ENCODE measurements at regions not wholly inside any gene's neighbourhood (a gene's known extent, or its start where the extent isn't known, plus 50 kb on each side); places are given as distances from the start of the nearest gene placed in this dataset.

GRCh38 chr1:83508485-83509151 lies 490.3 kb downstream of the TTLL7 start:
- Histone ChIP-seq H3K36me3 (ENCODE audit: control insufficient read depth in 2 of 3, insufficient read depth in 3 of 3, low read length in 3 of 3) (no peaks in the 10 kb centered on the region), H3K27ac (ENCODE audit: low read depth in 2 of 2, low read length in 2 of 2) (peak overlapping the region in 1 of 2 donors; percentile 1), H3K4me3 (ENCODE audit: low read length in 3 of 3) (no peak overlapping the region), H3K9me3 (ENCODE audit: control insufficient read depth in 2 of 3, insufficient read depth in 1 of 3, low read length in 3 of 3) (no peaks in the 10 kb centered on the region), H3K9ac (ENCODE audit: low read length in 3 of 3) (no peak overlapping the region), H3K27me3 (ENCODE audit: control insufficient read depth, insufficient read depth, low read length) (no peaks in the 10 kb centered on the region), H3K4me1 (ENCODE audit: control insufficient read depth in 2 of 3, insufficient read depth in 2 of 3, low read depth in 1 of 3, low read length in 3 of 3) (peaks cover 9 to 11% (median 9%) of the 10 kb centered on the region in 3 donors)
- TF ChIP-seq CTCF (IDR thresholded peaks at IDR 0.05; ENCODE audit: borderline replicate concordance, extremely low read depth, insufficient read depth), result no peak
- DNase-seq, result peak in 3 of 5 donors; percentile 17 to 83 (median 66)
- FAIRE-seq, result no peak
- intact Hi-C loops (cut with DNase I), result no loop called here

- TF ChIP-seq CTCF (IDR thresholded peaks at IDR 0.05; ENCODE audit: borderline replicate concordance, extremely low read depth, insufficient read depth), result no peak
- no peak for FAIRE-seq
- Histone ChIP-seq H3K9ac (ENCODE audit: low read length in 3 of 3) (no peak overlapping the region), H3K27me3 (ENCODE audit: control insufficient read depth, insufficient read depth, low read length) (no peaks in the 10 kb centered on the region), H3K4me1 (ENCODE audit: control insufficient read depth in 2 of 3, insufficient read depth in 2 of 3, low read depth in 1 of 3, low read length in 3 of 3) (peaks cover 7 to 11% (median 9%) of the 10 kb centered on the region in 3 donors), H3K27ac (ENCODE audit: low read depth in 2 of 2, low read length in 2 of 2) (no peak overlapping the region), H3K36me3 (ENCODE audit: control insufficient read depth in 2 of 3, insufficient read depth in 3 of 3, low read length in 3 of 3) (no peaks in the 10 kb centered on the region), H3K9me3 (ENCODE audit: control insufficient read depth in 2 of 3, insufficient read depth in 1 of 3, low read length in 3 of 3) (no peaks in the 10 kb centered on the region), H3K4me3 (ENCODE audit: low read length in 3 of 3) (no peak overlapping the region)
- DNase-seq, result no peak
- intact Hi-C loops (cut with DNase I), result no loop called here
Observed at GRCh38 chr1:83505148-83505547, 493.8 kb downstream of the TTLL7 start.

- Histone ChIP-seq H3K27me3 (ENCODE audit: control insufficient read depth, insufficient read depth, low read length) (no peaks in the 10 kb centered on the region), H3K4me1 (ENCODE audit: control insufficient read depth in 2 of 3, insufficient read depth in 2 of 3, low read depth in 1 of 3, low read length in 3 of 3) (peaks cover 0 to 2% (median 0%) of the 10 kb centered on the region in 3 donors), H3K4me3 (ENCODE audit: low read length in 3 of 3) (no peak overlapping the region), H3K36me3 (ENCODE audit: control insufficient read depth in 2 of 3, insufficient read depth in 3 of 3, low read length in 3 of 3) (no peaks in the 10 kb centered on the region), H3K27ac (ENCODE audit: low read depth in 2 of 2, low read length in 2 of 2) (no peak overlapping the region), H3K9me3 (ENCODE audit: control insufficient read depth in 2 of 3, insufficient read depth in 1 of 3, low read length in 3 of 3) (no peaks in the 10 kb centered on the region), H3K9ac (ENCODE audit: low read length in 3 of 3) (no peak overlapping the region)
- DNase-seq, result no peak
- FAIRE-seq, result no peak
- TF ChIP-seq CTCF (IDR thresholded peaks at IDR 0.05; ENCODE audit: borderline replicate concordance, extremely low read depth, insufficient read depth), result no peak
- intact Hi-C loops (cut with DNase I), result no loop called here
Observed at GRCh38 chr1:83503153-83503552, 495.8 kb downstream of the TTLL7 start.
